Cardiac fibroblast (primary cell): ENCODE measurements at regions not wholly inside any gene's neighbourhood (a gene's known extent, or its start where the extent isn't known, plus 50 kb on each side); places are given as distances from the start of the nearest gene placed in this dataset.

Source experiments
- DNase-seq, 2 donors: peaks; one replicate each; pipeline versions ENCODE4 v3.0.0 to v3.0.0-alpha.2; 2010; ENCODE audit warnings: low read depth in 2 of 2
- H3K4me3 ChIP-seq, 2 donors: replicated peaks in 1 of 2; 1 replicate in 1 of 2; 2 replicates in 1 of 2; pipeline ENCODE4 v1.5.1; 2011; ENCODE audit warnings: low read depth in 2 of 2, low read length in 2 of 2, mild to moderate bottlenecking in 2 of 2, moderate library complexity in 1 of 2
- CTCF ChIP-seq: IDR thresholded peaks from one replicate; pipeline ENCODE4 v1.5.1; 2011; ENCODE audit warnings: low read depth, mild to moderate bottlenecking, low read length, inconsistent platforms

GRCh38 chr5:4079831-4080230 lies 484.2 kb downstream of the IRX1 start:
- H3K4me3 ChIP-seq, result no peak overlapping the region
- no peak for TF ChIP-seq CTCF
- DNase-seq, result peak in 1 of 2 donors; percentile 15

- no peak overlapping the region for H3K4me3 ChIP-seq
- no peak for DNase-seq
- no peak for TF ChIP-seq CTCF
These were observed 484.7 kb downstream of the IRX1 start for GRCh38 chr5:4080370-4080769.

GRCh38 chr5:4081059-4081458 lies 485.4 kb downstream of the IRX1 start:
- H3K4me3 ChIP-seq, result no peak overlapping the region
- TF ChIP-seq CTCF, result no peak
- DNase-seq, result no peak

GRCh38 chr5:4081466-4081865 lies 485.8 kb downstream of the IRX1 start:
- TF ChIP-seq CTCF, result no peak
- no peak for DNase-seq
- H3K4me3 ChIP-seq, result no peak overlapping the region

GRCh38 chr5:4082966-4083564 lies 487.4 kb downstream of the IRX1 start:
- no peak overlapping the region for H3K4me3 ChIP-seq
- no peak for TF ChIP-seq CTCF
- DNase-seq, result peak in 1 of 2 donors; percentile 86

- peak in 1 of 2 donors; percentile 25 for DNase-seq
- TF ChIP-seq CTCF, result no peak
- H3K4me3 ChIP-seq, result no peak overlapping the region
These were observed 488.1 kb downstream of the IRX1 start for GRCh38 chr5:4083591-4084337.
